Mesothelial cell of epicardium (in vitro differentiated cells): ENCODE measurements at regions not wholly inside any gene's neighbourhood (a gene's known extent, or its start where the extent isn't known, plus 50 kb on each side); places are given as distances from the start of the nearest gene placed in this dataset.

ENCODE experiments used
- DNase-seq, 2 experiments: peaks; one replicate each; pipeline ENCODE4 v3.0.0; 2021; ENCODE audit warnings: low spot score in 2 of 2; ENCODE audit not compliant: unreplicated experiment in 2 of 2
- H3K27ac Mint-ChIP-seq: 2 replicates; pipeline ENCODE4 v1.8.0; 2021; ENCODE audit warnings: mixed read lengths
- H3K27me3 Mint-ChIP-seq: 2 replicates; pipeline ENCODE4 v1.8.0; 2021; ENCODE audit warnings: low read depth, mixed read lengths
- H3K36me3 Mint-ChIP-seq: 2 replicates; pipeline ENCODE4 v1.8.0; 2021; ENCODE audit warnings: mixed read lengths
- H3K4me1 Mint-ChIP-seq: 2 replicates; pipeline ENCODE4 v1.8.0; 2021; ENCODE audit warnings: mixed read lengths
- H3K4me3 Mint-ChIP-seq: 2 replicates; pipeline ENCODE4 v1.8.0; 2021; ENCODE audit warnings: mild to moderate bottlenecking, moderate library complexity, mixed read lengths
- H3K9me3 Mint-ChIP-seq: 2 replicates; pipeline ENCODE4 v1.8.0; 2021; ENCODE audit warnings: mixed read lengths
- CTCF ChIP-seq: fragments of 200-600 bp; sonication (generic); IDR thresholded peaks from one replicate; pipeline ENCODE4 v1.5.0; 2021; ENCODE audit warnings: antibody characterized with exemption; ENCODE audit not compliant: unreplicated experiment

- Mint-ChIP-seq H3K27ac (no peak overlapping the region), H3K4me1 (no peaks in the 10 kb centered on the region), H3K27me3 (peaks cover 12% of the 10 kb centered on the region), H3K36me3 (no peaks in the 10 kb centered on the region), H3K4me3 (no peak overlapping the region), H3K9me3 (peaks cover 4% of the 10 kb centered on the region)
- no peak for DNase-seq
- TF ChIP-seq CTCF, result no peak
Measured at GRCh38 chr3:59433546-59433945, 383.7 kb upstream of the CFAP20DC start.

- DNase-seq, result no peak
- Mint-ChIP-seq H3K36me3 (no peaks in the 10 kb centered on the region), H3K27me3 (peaks cover 19% of the 10 kb centered on the region), H3K9me3 (peaks cover 4% of the 10 kb centered on the region), H3K27ac (no peak overlapping the region), H3K4me1 (no peaks in the 10 kb centered on the region), H3K4me3 (no peak overlapping the region)
- TF ChIP-seq CTCF, result no peak
Measured at GRCh38 chr3:59432665-59433064, 382.8 kb upstream of the CFAP20DC start.

- Mint-ChIP-seq H3K36me3 (no peaks in the 10 kb centered on the region), H3K27ac (no peak overlapping the region), H3K9me3 (peaks cover 4% of the 10 kb centered on the region), H3K27me3 (peaks cover 28% of the 10 kb centered on the region), H3K4me1 (peaks cover under 1% of the 10 kb centered on the region), H3K4me3 (no peak overlapping the region)
- no peak for TF ChIP-seq CTCF
- DNase-seq, result no peak
Measured at GRCh38 chr3:59430341-59430740, 380.5 kb upstream of the CFAP20DC start.

- Mint-ChIP-seq H3K27ac (no peak overlapping the region), H3K4me3 (no peak overlapping the region), H3K4me1 (peaks cover 2% of the 10 kb centered on the region), H3K9me3 (peaks cover 3% of the 10 kb centered on the region), H3K27me3 (peaks cover 29% of the 10 kb centered on the region), H3K36me3 (no peaks in the 10 kb centered on the region)
- no peak for DNase-seq
- TF ChIP-seq CTCF, result no peak
Measured at GRCh38 chr3:59429198-59429597, 379.4 kb upstream of the CFAP20DC start.

- no peaks in the 10 kb centered on the region for H3K36me3 Mint-ChIP-seq
- no peaks in the 10 kb centered on the region for H3K9me3 Mint-ChIP-seq
- DNase-seq, result no peak
- no peak overlapping the region for H3K4me3 Mint-ChIP-seq
- no peak overlapping the region for H3K27ac Mint-ChIP-seq
- H3K27me3 Mint-ChIP-seq, result peaks cover 27% of the 10 kb centered on the region
- H3K4me1 Mint-ChIP-seq, result peaks cover 2% of the 10 kb centered on the region
- TF ChIP-seq CTCF, result no peak
Measured at GRCh38 chr3:59426821-59427565, 377.2 kb upstream of the CFAP20DC start.
